ENCODE measurements at regions not wholly inside any gene's neighbourhood (a gene's known extent, or its start where the extent isn't known, plus 50 kb on each side); places are given as distances from the start of the nearest gene placed in this dataset.

DNA sequence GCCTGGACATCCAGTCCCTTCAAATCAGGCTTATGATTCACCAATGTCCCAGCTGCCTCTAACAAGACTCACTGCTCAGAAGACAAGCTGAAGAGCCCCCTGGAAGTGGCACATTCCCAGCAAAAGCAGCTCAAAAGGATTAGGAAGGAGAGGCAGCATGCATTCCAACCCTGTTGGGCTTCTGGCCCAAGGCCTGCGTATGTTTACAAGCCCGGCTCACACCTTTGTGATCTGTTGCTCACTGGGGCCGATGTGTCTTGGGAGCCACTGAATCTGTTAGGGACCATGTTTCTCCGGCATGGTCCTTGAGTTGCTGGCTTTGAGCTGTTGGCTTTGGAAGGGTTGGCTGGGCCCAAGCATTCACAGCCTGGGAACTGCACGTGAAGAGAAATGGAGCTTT, 81.2 kb upstream of the C1orf174 start:
- TF ChIP-seq L3MBTL2 (conservative IDR thresholded peaks at IDR 0.05) (no peak), BHLHE40 (IDR thresholded peaks at IDR 0.05; ENCODE audit: borderline replicate concordance) (no peak), ELF4 (IDR thresholded peaks at IDR 0.05) (no peak), CTBP1 (IDR thresholded peaks at IDR 0.05; ENCODE audit: borderline replicate concordance) (no peak), FOXM1 (IDR thresholded peaks at IDR 0.05; ENCODE audit: borderline replicate concordance) (no peak), FOXA1 (IDR thresholded peaks at IDR 0.05) (no peak), PKNOX1 (IDR thresholded peaks at IDR 0.05) (no peak), ARNT (IDR thresholded peaks at IDR 0.05) (no peak), FOXK2 (IDR thresholded peaks at IDR 0.05) (no peak), NFRKB (IDR thresholded peaks at IDR 0.05) (no peak), ZNF384 (IDR thresholded peaks at IDR 0.05) (no peak), TARDBP (IDR thresholded peaks at IDR 0.05) (no peak), SP1 (IDR thresholded peaks at IDR 0.05) (no peak)
- DNase-seq (ENCODE audit: extremely low spot score) = no peak
- ChIA-PET CTCF (no interaction called here), POLR2A (no interaction called here)

- ChIA-PET POLR2A (no interaction called here), CTCF (no interaction called here)
- DNase-seq (ENCODE audit: extremely low spot score) = no peak
- TF ChIP-seq BHLHE40 (IDR thresholded peaks at IDR 0.05; ENCODE audit: borderline replicate concordance) (no peak), FOXM1 (IDR thresholded peaks at IDR 0.05; ENCODE audit: borderline replicate concordance) (no peak), HDGF (IDR thresholded peaks at IDR 0.05; ENCODE audit: borderline replicate concordance) (no peak), PKNOX1 (IDR thresholded peaks at IDR 0.05) (no peak), L3MBTL2 (conservative IDR thresholded peaks at IDR 0.05) (no peak), TARDBP (IDR thresholded peaks at IDR 0.05) (no peak), ARNT (IDR thresholded peaks at IDR 0.05) (no peak), CTBP1 (IDR thresholded peaks at IDR 0.05; ENCODE audit: borderline replicate concordance) (no peak), FOXA1 (IDR thresholded peaks at IDR 0.05) (no peak), ZNF384 (IDR thresholded peaks at IDR 0.05) (no peak), ELF4 (IDR thresholded peaks at IDR 0.05) (no peak), NFRKB (IDR thresholded peaks at IDR 0.05) (no peak), SUZ12 (IDR thresholded peaks at IDR 0.05) (no peak), FOXK2 (IDR thresholded peaks at IDR 0.05) (no peak), LEF1 (IDR thresholded peaks at IDR 0.05; ENCODE audit: borderline replicate concordance) (no peak), SP1 (IDR thresholded peaks at IDR 0.05) (no peak)
These were observed 81.9 kb upstream of the C1orf174 start for GRCh38 chr1:3981746-3982505.

GRCh38 chr1:3983181-3983580, 83.1 kb upstream of the C1orf174 start:
- no peak for DNase-seq (ENCODE audit: extremely low spot score)
- POLR2A ChIA-PET = no interaction called here
- TF ChIP-seq CTBP1 (IDR thresholded peaks at IDR 0.05; ENCODE audit: borderline replicate concordance) = no peak
- TF ChIP-seq FOXA1 (IDR thresholded peaks at IDR 0.05) = no peak
- TF ChIP-seq SP1 (IDR thresholded peaks at IDR 0.05) = no peak
- no peak for TF ChIP-seq BHLHE40 (IDR thresholded peaks at IDR 0.05; ENCODE audit: borderline replicate concordance)
- no peak for TF ChIP-seq ARNT (IDR thresholded peaks at IDR 0.05)
- no peak for TF ChIP-seq FOXK2 (IDR thresholded peaks at IDR 0.05)
- TF ChIP-seq NFRKB (IDR thresholded peaks at IDR 0.05) = no peak
- no peak for TF ChIP-seq TARDBP (IDR thresholded peaks at IDR 0.05)
- TF ChIP-seq SUZ12 (IDR thresholded peaks at IDR 0.05) = no peak
- no peak for TF ChIP-seq ZNF384 (IDR thresholded peaks at IDR 0.05)
- no peak for TF ChIP-seq FOXM1 (IDR thresholded peaks at IDR 0.05; ENCODE audit: borderline replicate concordance)
- TF ChIP-seq L3MBTL2 (conservative IDR thresholded peaks at IDR 0.05) = no peak
- TF ChIP-seq PKNOX1 (IDR thresholded peaks at IDR 0.05) = no peak
- no peak for TF ChIP-seq LEF1 (IDR thresholded peaks at IDR 0.05; ENCODE audit: borderline replicate concordance)
- TF ChIP-seq HDGF (IDR thresholded peaks at IDR 0.05; ENCODE audit: borderline replicate concordance) = no peak
- no peak for TF ChIP-seq ELF4 (IDR thresholded peaks at IDR 0.05)
- CTCF ChIA-PET = no interaction called here

- CTCF ChIA-PET = no interaction called here
- POLR2A ChIA-PET = no interaction called here
- no peak for DNase-seq (ENCODE audit: extremely low spot score)
- TF ChIP-seq ARNT (IDR thresholded peaks at IDR 0.05) (no peak), ELF4 (IDR thresholded peaks at IDR 0.05) (no peak), NFRKB (IDR thresholded peaks at IDR 0.05) (no peak), HDGF (IDR thresholded peaks at IDR 0.05; ENCODE audit: borderline replicate concordance) (no peak), TARDBP (IDR thresholded peaks at IDR 0.05) (no peak), FOXM1 (IDR thresholded peaks at IDR 0.05; ENCODE audit: borderline replicate concordance) (no peak), PKNOX1 (IDR thresholded peaks at IDR 0.05) (no peak), FOXK2 (IDR thresholded peaks at IDR 0.05) (no peak), SP1 (IDR thresholded peaks at IDR 0.05) (no peak), BHLHE40 (IDR thresholded peaks at IDR 0.05; ENCODE audit: borderline replicate concordance) (no peak), SUZ12 (IDR thresholded peaks at IDR 0.05) (no peak), ZNF384 (IDR thresholded peaks at IDR 0.05) (no peak), LEF1 (IDR thresholded peaks at IDR 0.05; ENCODE audit: borderline replicate concordance) (no peak), FOXA1 (IDR thresholded peaks at IDR 0.05) (no peak), L3MBTL2 (conservative IDR thresholded peaks at IDR 0.05) (no peak), CTBP1 (IDR thresholded peaks at IDR 0.05; ENCODE audit: borderline replicate concordance) (no peak)
These were observed 84.5 kb upstream of the C1orf174 start for GRCh38 chr1:3984586-3984985.

DNA sequence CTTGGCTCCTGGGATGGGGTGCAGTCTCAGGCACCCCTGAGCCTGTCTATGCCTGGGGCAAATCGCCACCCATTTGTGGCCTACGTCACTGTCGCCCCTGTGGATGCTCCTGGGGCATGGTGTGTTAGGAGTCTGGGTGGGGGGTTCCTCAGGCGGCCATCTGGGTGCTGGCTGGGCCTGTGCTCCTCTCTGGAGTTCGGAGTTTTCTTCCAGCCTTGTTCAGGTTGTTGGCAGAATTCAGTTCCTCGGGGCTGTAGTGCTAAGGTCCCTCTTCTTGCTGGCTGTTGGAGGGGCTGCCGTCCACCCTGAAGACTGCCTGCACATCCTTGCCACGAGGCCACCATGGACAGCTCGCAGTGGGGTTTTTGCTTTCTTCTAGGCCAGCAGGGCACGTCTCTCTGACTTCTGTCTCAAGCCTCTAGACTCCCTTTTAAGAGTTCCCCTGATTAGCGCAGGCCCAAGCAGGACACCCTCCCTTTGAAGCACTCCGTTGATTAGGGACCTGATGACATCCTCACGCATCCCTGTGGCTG, 86.7 kb upstream of the C1orf174 start:
- no peak for TF ChIP-seq FOXA1 (IDR thresholded peaks at IDR 0.05)
- TF ChIP-seq SUZ12 (IDR thresholded peaks at IDR 0.05) = no peak
- TF ChIP-seq TARDBP (IDR thresholded peaks at IDR 0.05) = no peak
- no peak for TF ChIP-seq LEF1 (IDR thresholded peaks at IDR 0.05; ENCODE audit: borderline replicate concordance)
- no peak for TF ChIP-seq HDGF (IDR thresholded peaks at IDR 0.05; ENCODE audit: borderline replicate concordance)
- TF ChIP-seq ELF4 (IDR thresholded peaks at IDR 0.05) = no peak
- ChIA-PET POLR2A (no interaction called here), CTCF (no interaction called here)
- DNase-seq (ENCODE audit: extremely low spot score) = no peak
